NT2/D1 (cell line): ENCODE measurements at regions not wholly inside any gene's neighbourhood (a gene's known extent, or its start where the extent isn't known, plus 50 kb on each side); places are given as distances from the start of the nearest gene placed in this dataset.

ENCODE experiments used
- YY1 ChIP-seq: IDR thresholded peaks from 2 replicates; pipeline ENCODE4 v1.6.1; 2011; ENCODE audit not compliant: insufficient read length, insufficient read depth
- ZNF274 ChIP-seq: IDR thresholded peaks from 2 replicates; pipeline ENCODE4 v1.6.1; 2011; ENCODE audit warnings: mild to moderate bottlenecking, low read depth, low read length

- TF ChIP-seq YY1 (no peak), ZNF274 (no peak)
Measured at GRCh38 chr3:65246561-65246960, 558.8 kb upstream of the ADAMTS9 start.
